AG09319 (cell line): ENCODE measurements at regions not wholly inside any gene's neighbourhood (a gene's known extent, or its start where the extent isn't known, plus 50 kb on each side); places are given as distances from the start of the nearest gene placed in this dataset.

Source experiments
- DNase-seq: peaks from one replicate; pipeline ENCODE4 v3.0.0-alpha.2; 2010; ENCODE audit warnings: low read depth; ENCODE audit errors: extremely low read depth
- CTCF ChIP-seq: IDR thresholded peaks from 2 replicates; pipeline ENCODE4 v1.5.1; 2011; ENCODE audit warnings: low read depth, mild to moderate bottlenecking, inconsistent platforms, low read length, moderate library complexity

DNA sequence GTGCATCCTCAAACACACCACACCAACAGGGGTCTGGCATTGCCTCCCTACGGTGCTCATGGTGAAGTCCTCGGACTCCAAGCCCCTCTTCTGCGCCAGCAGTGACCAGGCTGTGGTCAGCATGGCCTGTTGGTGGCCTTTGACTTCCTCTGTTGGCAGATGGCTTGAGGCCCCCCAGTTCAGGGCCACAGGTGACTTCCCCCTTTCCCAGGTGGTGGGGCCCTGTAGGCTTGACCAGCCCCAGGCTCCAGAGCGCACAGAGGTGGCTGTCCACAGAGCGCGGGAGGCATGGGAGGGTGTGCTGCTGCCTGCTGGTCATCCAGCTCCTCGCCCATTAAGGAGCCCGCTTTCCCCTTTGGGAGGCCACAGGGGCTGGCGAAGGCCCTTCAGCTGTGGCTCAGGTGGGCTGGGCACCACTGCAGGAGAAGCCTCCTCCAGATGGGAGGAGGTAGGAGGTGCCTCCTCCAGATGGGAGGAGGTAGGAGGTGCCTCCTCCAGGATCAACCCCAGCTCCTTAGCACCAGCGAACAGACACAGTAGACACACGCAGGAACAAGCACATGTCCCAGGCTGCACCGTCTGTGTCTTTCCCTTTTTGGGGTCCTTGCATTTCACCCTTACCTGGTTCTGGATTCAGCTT, 52.1 kb upstream of the BHLHE23 start:
- no peak for TF ChIP-seq CTCF
- no peak for DNase-seq

- no peak for DNase-seq
- TF ChIP-seq CTCF = no peak
These were observed 50.7 kb upstream of the BHLHE23 start for GRCh38 chr20:63057171-63058117.

DNA sequence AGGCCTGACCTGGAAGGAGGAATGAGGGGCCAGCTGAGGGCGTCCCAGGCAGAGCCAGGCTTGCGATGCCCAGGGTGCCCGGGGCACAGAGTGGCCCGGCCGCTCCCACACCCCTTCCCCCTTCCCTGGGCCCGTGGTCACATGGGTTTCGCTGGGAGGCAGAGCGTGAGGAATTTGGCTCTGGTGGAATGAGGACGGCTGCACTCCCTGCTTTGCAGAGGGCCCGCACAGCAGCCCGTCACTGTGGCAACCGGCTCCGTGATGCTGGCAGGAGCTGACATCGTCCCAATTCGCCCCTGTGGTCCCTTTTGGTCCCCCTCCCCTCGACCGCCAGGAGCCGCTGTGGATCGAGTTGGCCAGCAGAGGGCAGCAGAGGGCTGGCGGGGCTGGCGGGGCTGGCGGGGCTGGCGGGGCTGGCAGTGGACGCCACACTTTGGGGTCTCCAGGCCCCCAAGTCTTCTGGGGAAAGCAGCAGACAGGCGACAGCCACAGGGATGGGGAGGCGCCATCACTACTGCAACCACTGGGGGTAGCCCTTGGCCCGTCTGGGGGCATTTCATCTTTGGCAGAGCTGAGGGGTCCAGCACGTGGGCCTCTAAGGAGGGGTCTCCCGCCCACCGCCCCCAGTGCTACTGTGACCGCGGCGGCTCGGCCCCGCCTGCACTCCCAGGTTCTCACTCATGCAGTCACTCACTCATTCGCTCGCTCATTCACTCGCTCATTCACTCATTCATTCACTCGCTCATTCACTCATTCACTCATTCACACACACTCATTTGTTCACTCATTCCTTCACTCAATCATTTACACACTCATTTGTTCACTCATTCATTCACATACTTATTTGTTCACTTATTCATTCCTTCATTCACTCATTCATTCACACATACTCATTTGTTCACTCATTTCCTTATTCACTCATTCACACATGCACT, 49.7 kb upstream of the BHLHE23 start:
- DNase-seq = no peak
- peak; percentile 69 for TF ChIP-seq CTCF
